Cardiac septum (tissue), 1 donor: ENCODE measurements at regions not wholly inside any gene's neighbourhood (a gene's known extent, or its start where the extent isn't known, plus 50 kb on each side); places are given as distances from the start of the nearest gene placed in this dataset.
"Not testable (repeated sequence)": the region's sequence is repeated elsewhere in the genome, so short reads cannot be mapped to it uniquely, and the experiment has no call there.

ENCODE experiments used
- DNase-seq: peaks from one replicate; pipeline ENCODE4 v3.0.0-alpha.2; 2020; ENCODE audit warnings: low spot score
- intact Hi-C: fragments of 100-400 bp; cut with DNase I; formaldehyde crosslinking; loops from one replicate; pipeline ENCODE4 v1.14.0; 2022
- donor health status: DM: no; HTN: no; CAD: no.

DNA sequence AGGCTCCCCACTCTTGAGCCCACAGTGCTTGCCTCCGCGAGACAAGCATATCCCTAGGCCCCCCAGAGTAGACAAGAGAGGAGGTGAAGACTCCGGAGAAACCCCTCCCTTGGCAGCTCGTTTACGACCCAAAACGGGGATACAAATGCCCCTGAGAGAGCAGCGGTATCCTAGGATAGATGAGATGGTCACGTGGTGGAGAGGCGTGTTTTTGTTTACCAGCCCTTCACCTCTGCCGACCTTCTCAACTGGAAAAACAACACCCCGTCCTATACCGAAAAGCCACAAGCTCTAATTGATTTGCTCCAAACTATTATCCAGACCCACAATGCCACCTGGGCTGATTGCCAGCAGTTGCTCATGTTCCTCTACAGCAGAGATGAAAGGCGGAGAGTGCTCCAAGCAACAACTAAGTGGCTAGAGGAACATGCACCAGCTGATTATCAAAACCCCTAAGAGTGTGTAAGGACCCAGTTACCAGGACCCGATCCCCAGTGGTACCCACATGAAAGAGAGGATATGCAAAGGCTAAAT, 99.5 kb upstream of the OSBPL11 start:
- intact Hi-C loops, result no loop called here
- no peak for DNase-seq

DNA sequence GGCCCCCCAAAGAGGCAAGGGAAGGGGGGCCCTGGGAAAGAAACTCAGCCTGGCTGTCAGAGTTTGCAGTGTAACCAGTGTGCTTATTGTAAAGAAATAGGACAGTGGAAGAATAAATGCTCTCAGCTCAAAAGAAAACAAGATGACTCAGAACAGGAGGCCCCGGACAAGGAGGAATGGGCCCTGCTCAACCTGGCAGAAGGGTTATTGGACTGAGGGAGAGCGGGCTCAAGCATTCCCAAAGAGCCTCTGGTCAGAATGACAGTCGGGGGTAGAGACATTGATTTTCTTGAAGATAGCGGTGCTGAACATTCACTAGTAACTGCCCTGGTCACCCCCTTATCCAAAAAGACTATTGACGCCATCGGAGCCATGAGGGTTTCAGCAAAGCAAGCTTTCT, 100.4 kb upstream of the OSBPL11 start:
- DNase-seq, result no peak
- intact Hi-C loops, result no loop called here

DNA sequence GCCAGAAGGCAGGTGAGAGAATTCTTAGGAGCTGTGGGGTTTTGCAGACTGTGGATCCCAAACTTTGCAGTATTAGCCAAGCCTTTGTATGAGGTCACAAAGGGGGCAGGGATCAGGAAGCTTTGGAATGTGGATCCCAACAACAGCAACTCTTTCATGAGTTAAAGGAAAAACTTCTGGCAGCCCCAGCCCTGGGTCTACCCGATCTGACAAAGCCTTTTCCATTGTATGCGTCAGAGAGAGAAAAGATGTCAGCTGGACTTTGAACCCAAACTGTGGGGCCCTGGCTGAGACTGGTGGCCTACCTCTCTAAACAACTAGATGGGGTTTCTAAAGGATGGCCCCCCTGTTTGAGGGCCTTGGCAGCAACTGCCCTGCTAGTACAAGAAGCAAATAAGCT, 101.8 kb upstream of the OSBPL11 start:
- intact Hi-C loops, result not testable (repeated sequence)

DNA sequence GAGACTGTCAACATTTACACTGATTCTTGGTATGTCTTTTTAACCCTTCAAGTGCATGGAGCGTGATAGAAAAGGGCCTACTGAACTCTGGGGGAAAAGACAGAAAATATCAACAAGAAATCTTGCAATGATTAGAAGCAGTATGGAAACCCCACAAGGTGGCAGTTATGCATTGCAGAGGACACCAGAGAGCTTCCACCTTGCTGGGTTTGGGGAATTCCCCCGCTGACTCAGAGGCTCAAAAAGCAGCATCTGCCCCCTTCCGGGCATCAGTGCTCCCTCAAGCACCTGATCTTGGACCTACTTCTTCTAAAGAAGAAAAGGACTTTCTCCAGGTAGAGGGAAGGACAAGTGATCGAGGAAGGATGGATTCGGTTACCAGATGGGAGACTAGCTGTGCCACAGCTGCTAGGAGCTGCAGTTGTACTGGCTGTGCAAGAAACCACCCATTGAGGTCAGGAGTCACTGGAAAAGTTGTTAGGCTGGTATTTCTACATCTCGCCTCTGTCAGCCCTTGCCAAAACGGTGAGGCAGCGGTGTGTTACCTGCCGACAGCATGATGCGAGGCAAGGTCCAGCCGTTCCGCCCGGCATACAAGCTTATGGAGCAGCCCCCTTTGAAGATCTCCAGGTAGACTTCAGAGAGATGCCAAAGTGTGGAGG, 102.8 kb upstream of the OSBPL11 start:
- DNase-seq, intact Hi-C loops: not testable (repeated sequence)

More for the DNA sequence above, 101.8 kb upstream of the OSBPL11 start:
- not testable (repeated sequence) for DNase-seq

DNA sequence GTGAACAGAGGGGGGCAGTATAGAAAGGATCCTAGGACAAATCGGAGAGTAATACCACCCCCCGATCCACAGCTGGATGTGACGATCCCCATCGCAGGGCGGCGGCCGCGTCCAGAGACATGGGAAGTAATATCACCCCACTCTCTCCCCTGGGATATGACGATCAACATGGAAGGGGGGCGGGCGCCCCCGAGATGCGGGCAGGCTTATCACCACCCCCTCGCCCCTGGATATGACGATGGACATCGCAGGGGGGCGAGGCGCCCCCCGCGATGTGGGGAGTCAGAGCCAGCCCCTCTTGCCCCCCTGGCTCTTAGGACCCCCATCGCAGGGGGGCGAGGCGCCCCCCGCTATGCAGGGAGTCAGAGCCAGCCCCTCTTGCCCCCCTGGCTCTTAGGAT, 120.4 kb upstream of the OSBPL11 start:
- intact Hi-C loops, result no loop called here
- DNase-seq, result no peak

DNA sequence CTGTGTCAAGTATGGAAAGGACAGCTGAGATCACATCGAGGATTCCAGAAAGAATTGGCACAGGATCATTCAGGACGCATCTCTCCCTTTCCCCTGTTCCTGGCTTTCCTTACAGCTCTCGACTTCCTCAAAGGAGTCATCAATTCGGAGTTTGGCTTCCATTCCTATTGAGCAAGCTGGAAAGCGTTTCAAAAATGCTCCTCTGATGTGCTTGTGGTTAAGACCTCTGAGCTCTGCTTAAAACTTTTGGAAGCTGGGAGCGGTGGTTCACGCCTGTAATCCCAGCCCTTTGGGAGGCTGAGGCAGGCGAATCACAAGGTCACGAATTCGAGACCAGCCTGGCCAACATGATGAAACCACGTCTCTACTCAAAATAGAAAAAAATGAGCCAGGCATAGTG, 136.9 kb upstream of the OSBPL11 start:
- DNase-seq, intact Hi-C loops: not testable (repeated sequence)

DNA sequence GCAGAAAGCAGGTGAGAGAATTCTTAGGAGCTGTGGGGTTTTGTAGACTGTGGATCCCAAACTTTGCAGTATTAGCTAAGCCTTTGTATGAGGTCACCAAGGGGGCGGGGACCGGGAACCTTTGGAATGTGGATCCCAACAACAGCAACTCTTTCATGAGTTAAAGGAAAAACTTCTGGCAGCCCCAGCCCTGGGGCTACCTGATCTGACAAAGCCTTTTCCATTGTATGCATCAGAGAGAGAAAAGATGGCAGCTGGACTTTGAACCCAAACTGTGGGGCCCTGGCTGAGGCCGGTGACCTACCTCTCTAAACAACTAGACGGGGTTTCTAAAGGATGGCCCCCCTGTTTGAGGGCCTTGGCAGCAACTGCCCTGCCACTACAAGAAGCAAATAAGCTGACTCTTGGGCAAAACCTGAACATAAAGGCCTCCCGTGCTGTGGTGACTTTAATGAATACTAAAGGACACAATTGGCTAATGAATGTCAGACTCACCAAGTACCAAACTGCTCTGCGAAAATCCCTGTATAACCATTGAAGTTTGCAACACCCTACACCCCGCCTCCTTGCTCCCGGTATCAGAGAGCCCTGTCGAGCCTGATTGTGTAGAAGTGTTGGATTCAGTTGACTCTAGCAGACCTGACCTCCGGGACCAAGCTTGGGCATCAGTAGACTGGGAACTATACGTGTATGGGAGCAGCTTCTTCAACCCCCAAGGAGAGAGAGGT, 146.9 kb upstream of the OSBPL11 start:
- DNase-seq, intact Hi-C loops: not testable (repeated sequence)

DNA sequence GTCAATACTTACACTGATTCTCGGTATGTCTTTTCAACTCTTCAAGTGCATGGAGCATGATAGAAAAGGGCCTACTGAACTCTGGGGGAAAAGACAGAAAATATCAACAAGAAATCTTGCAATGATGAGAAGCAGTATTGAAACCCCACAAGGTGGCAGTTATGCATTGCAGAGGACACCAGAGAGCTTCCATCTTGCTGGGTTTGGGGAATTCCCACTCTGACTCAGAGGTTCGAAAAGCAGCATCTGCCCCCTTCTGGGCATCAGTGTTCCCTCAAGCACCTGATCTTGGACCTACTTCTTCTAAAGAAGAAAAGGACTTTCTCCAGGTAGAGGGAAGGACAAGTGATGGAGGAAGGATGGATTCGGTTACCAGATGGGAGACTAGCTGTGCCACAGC, 147.5 kb upstream of the OSBPL11 start:
- intact Hi-C loops, DNase-seq: not testable (repeated sequence)

DNA sequence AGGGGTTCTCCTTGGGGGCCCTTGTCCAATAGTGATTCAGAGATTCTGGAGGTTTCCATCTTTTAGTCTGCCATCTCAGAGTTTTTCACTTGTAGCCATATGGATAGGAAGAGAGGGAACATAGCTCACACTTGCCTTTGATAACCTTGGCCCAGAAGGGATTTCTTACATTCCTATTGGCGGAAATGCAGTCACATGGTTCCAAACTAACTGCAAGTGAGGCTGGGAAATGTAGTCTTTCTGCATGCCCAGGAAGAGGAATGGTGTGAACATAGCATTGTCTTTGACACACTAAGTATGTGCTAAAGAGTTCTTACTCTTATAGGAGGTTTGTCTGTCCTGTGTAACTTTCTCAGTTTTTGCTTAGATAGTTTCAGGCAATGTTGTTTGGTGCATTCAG, 161.8 kb upstream of the OSBPL11 start:
- intact Hi-C loops, result not testable (repeated sequence)
- peak; percentile 3 for DNase-seq

DNA sequence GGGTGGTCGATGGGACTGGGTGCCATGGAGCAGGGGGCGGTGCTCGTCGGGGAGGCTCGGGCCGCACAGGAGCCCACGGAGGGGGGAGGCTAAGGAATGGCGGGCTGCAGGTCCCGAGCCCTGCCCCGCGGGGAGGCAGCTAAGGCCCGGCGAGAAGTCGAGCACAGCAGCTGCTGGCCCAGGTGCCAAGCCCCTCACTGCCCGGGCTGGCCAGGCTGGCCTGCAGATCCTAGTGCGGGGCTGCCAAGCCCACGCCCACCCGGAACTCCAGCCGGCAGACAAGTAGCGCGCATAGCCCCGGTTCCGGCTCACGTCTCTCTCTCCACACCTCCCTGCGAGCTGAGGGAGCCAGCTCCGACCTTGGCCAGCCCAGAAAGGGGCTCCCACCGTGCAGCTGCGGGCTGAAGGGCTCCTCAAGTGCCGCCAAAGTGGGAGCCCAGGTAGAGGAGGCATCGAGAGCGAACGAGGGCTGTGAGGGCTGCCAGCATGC, 163.4 kb upstream of the OSBPL11 start:
- peak; percentile 57 for DNase-seq
- intact Hi-C loops, result not testable (repeated sequence)

DNA sequence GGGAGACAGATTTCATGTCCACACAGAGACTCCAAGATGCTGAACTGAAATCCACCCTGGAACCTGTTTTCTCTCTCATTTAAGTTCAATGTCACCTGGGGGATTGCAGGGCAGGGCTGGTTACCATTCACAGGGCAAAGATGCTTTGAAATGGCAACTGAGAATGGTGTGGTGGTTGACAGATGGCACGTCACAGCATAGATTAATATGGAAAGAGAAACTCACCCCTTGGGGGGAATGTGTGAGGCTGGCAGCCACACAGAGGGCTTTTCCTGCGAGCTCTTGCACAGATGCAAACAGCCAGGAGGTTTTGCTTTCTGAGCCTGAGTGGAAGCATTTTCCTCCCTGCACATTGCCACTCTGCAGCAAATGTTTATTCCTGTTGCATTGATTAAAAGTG, 167.3 kb upstream of the OSBPL11 start:
- intact Hi-C loops, result not testable (repeated sequence)
- DNase-seq, result peak; percentile 5

DNA sequence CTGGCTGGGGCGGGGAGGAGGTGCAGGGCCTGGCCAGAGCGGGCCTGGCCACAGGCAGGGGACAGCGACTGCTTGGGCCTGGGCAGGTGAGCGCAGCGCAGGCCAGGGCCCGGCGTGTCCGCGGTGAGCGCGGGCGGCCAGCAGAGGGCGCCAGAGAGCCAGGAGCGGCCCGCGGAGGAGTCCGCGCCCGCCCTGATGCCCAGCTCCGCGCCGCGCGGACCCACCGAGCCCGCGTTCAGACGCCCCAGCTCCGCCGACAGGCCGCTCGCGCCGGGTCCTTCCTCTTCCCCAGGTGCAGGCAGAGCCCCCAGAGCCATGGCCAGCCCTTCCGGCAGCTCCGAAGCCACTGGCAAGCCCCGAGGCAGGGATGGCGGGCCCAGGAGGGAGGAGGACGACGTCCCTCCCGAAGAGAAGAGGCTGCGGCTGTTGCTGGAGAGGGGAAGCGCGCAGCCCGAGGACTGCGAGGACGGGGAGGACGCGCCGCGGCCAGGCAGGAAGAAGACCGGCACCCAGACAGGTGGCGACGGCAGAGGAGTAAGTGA, 171.1 kb upstream of the OSBPL11 start:
- intact Hi-C loops, result not testable (repeated sequence)

DNA sequence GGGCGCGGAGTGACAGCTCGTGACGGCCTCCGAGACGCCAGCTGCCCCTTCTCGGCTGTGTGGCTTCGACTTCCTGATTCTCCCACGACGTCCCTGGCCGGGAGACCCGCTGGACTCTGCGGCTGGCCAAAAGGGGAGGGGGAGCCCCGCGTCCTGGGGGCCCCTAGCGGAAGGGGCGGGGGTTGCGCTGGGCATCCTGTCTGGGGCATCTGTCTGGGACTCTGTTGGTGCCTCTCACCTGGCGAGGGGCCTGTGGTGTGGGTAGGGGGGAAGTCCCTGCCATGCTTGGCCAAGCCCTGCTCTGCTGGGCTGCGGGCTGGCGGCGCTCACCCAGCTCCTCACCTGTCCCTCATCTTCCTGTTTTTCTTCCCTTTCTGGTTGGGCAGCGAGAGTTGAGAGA, 171.6 kb upstream of the OSBPL11 start:
- intact Hi-C loops, result not testable (repeated sequence)

More for the DNA sequence above, 171.1 kb upstream of the OSBPL11 start:
- DNase-seq, result peak; percentile 65

DNA sequence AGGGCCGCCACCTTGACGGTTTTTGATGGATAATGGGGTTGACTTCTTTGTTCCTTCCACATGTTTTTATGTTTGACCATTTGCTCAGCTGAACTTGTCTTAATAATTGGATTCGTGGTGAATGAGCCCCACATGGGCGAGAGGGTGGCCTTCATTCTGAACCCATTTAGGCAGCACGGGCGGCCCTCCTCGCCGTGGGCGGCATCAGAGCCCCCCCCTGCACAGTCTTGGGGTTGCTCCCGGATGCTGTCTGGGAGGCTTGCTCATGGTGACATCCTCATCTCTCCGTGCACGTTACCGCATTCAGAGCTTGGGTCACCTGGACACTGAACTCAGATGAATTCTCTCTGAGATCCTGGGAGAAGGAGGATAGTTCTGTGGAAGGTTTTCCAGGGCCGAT, 172.3 kb upstream of the OSBPL11 start:
- no peak for DNase-seq
- intact Hi-C loops, result no loop called here

More for the DNA sequence above, 171.6 kb upstream of the OSBPL11 start:
- DNase-seq, result not testable (repeated sequence)

DNA sequence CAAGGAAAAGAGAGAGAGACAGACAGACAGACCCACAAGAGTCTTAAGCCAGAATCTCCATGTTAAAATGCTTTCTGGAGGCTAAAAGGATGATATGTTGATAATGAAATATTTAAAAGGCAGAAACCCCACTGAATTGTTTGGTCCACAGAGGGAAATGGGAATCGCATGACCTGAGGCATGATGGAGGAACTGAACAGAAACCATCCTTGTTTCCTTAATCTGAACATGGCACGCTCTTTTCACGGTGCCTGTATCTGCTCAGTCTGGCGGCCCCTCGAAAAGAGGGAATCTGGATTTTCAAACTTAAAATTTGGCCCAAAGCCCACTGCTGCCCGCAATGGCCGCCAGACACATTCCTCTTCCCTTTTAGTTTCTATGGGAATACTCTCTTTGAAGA, 173.5 kb upstream of the OSBPL11 start:
- intact Hi-C loops, DNase-seq: not testable (repeated sequence)

DNA sequence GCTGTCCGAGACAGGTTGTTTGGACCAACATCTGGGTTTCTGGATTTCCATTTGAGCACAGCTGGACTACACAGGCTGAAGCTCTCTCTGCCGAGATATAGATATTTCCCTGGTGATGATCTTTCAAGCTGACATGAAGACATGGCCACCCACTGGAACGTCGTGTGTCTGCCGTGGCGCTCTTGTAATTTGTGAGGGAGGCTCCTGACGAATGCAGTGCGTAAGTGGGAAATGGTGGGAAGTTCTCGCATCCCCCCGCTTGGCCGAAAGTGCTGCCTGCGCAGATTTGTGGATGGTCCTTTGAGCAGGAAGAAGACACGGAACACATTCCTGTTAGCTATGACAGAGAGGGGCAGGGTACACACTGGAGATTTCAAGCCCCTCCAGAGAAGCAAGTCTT, 176.2 kb upstream of the OSBPL11 start:
- DNase-seq, intact Hi-C loops: not testable (repeated sequence)

DNA sequence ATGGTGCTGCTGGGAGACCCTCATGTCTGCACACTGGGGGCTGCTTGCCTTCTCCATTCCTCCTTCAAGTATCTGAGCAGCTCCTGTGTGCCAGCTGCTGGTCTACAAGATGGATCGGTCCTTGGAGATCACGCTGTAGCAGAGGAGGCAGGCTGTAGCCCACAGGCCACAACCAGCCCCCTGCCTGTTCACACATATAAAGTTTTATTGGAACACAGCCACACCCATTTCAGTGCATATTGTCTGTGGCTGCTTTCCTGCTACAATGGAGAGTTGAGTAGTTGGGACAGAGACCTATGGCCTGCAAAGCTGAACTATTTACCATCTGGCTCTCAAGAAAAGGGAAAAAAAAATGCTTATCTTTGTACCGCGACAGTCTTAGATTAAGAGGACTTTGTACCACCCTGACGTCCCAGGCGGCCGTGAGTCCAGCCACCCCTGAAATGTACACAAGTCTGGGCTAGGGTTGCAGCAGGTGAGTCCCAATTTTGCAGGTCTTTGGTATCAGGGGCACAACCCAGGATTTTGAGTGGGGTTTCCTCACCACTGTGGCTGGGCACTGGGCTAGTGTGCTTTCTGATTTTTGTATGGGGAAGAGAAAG, 179.2 kb upstream of the OSBPL11 start:
- intact Hi-C loops, DNase-seq: not testable (repeated sequence)

DNA sequence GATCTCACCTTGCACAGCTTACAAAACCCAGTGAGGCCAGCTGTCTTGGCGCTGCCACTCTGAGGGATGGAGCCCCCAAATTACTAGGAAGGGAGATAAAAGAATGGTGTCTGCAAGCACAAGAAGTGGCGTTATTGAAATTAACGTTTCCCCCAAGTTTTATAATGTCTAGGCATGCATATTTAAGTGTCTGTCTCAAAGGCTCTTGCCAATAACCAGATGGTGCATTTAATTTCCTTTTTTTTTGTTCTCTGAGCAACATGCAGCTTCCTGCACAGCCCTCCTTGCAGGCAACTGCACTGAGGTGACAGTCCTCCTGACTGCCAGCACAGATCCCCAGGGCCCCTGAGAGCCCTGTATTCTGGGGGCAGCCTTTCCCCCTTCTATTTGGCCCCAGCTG, 179.8 kb upstream of the OSBPL11 start:
- DNase-seq, intact Hi-C loops: not testable (repeated sequence)

DNA sequence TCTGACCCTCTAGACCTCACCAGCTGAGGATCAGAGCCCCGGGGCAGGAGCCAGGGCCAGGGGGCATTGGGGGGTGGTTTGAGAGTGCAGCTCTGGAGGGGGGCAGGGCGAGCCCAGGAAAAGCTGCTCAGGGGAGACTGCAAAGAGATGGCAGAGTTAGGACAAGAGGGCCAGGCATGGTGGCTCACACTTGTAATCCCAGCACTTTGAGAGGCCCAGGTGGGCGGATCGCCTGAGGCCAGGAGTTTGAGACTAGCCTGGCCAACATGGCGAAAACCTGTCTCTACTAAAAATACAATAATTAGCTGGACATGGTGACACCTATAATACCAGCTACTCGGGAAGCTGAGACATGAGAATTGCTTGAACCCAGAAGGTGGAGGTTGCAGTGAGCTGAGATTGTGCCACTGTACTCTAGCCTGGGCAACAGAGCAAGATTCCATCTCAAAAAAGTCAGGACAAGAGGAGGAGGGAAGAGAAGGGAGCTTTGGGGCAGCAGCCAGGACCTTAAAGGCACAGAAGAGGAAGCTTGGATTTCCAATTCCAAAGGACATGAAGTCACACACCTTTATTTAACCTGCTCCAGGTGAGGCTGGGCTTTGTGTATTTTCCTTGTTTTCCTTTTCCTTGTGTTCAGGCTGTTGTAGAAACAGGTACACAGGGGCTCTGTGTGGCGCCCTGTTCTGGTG, 180.5 kb upstream of the OSBPL11 start:
- intact Hi-C loops, result not testable (repeated sequence)
- DNase-seq, result peak; percentile 38
